OCI-LY3 (cell line): ENCODE measurements at regions not wholly inside any gene's neighbourhood (a gene's known extent, or its start where the extent isn't known, plus 50 kb on each side); places are given as distances from the start of the nearest gene placed in this dataset.
"Not testable (repeated sequence)": the region's sequence is repeated elsewhere in the genome, so short reads cannot be mapped to it uniquely, and the experiment has no call there.

Experiments used
- EZH2phosphoT487 ChIP-seq: fragments of 200-600 bp; shearing (Covaris generic); IDR thresholded peaks from 2 replicates; pipeline ENCODE4 v1.6.1; 2018; ENCODE audit warnings: antibody characterized with exemption, mixed run types, low read depth
- TF ChIP-seq, protein P1 (sequence below): fragments of 200-600, 300-600 bp; sonication (generic); IDR thresholded peaks from 2 replicates; pipeline ENCODE4 v1.5.1; 2014; ENCODE audit warnings: antibody characterized with exemption, low read length, low read depth

DNA sequence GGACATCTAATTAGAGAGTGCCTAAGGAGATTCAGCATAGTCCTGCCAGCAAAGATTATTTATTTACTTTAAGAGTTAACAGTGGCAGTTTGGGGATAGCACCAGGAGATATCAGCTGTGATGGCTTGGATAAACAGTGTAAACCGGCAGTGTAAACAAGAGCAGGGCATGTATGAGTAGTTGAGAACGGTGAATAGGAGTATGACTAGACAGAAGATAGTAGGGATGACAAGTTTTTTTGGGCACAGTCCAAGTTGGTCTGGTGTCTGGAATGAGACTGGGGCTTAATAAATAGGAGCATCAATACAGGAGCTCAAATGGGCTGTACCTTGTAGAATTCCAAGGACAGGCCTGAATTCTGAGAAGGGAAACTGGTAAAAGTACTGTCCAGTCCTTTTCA, 123.0 kb upstream of the MDFIC2 start:
- TF ChIP-seq, protein P1, sequence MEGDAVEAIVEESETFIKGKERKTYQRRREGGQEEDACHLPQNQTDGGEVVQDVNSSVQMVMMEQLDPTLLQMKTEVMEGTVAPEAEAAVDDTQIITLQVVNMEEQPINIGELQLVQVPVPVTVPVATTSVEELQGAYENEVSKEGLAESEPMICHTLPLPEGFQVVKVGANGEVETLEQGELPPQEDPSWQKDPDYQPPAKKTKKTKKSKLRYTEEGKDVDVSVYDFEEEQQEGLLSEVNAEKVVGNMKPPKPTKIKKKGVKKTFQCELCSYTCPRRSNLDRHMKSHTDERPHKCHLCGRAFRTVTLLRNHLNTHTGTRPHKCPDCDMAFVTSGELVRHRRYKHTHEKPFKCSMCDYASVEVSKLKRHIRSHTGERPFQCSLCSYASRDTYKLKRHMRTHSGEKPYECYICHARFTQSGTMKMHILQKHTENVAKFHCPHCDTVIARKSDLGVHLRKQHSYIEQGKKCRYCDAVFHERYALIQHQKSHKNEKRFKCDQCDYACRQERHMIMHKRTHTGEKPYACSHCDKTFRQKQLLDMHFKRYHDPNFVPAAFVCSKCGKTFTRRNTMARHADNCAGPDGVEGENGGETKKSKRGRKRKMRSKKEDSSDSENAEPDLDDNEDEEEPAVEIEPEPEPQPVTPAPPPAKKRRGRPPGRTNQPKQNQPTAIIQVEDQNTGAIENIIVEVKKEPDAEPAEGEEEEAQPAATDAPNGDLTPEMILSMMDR = not testable (repeated sequence)
- TF ChIP-seq EZH2phosphoT487 = not testable (repeated sequence)
